Keratinocyte (primary cell): ENCODE measurements at regions not wholly inside any gene's neighbourhood (a gene's known extent, or its start where the extent isn't known, plus 50 kb on each side); places are given as distances from the start of the nearest gene placed in this dataset.

ENCODE experiments used
- DNase-seq: peaks from one replicate; pipeline ENCODE4 v3.0.0-alpha.2; 2011; ENCODE audit warnings: low read depth, missing footprints, low spot score
- FAIRE-seq: peaks from 2 replicates; lab custom pipeline; 2011; peaks lifted over from hg19 to GRCh38; lab: Jason Lieb, UNC
- H2AFZ ChIP-seq: 2 replicates; pipeline ENCODE4 v1.6.0; 2012; ENCODE audit warnings: low read length, control low read depth, inconsistent platforms; ENCODE audit not compliant: control insufficient read depth
- H3K27ac ChIP-seq: 2 replicates; pipeline ENCODE4 v1.5.1; 2011; ENCODE audit warnings: low read length; ENCODE audit not compliant: control insufficient read depth, insufficient read depth
- H3K27me3 ChIP-seq: 3 replicates; pipeline ENCODE4 v1.6.0; 2011; ENCODE audit warnings: low read length; ENCODE audit not compliant: control insufficient read depth, insufficient read depth; ENCODE audit errors: extremely low read depth
- H3K36me3 ChIP-seq, 2 experiments: 2 replicates in 1 of 2; 3 replicates in 1 of 2; pipeline ENCODE4 v1.5.1; 2011; ENCODE audit warnings: low read length in 2 of 2, mild to moderate bottlenecking in 1 of 2; ENCODE audit not compliant: control insufficient read depth in 2 of 2, insufficient read depth in 2 of 2; ENCODE audit errors: extremely low read depth in 1 of 2
- H3K4me1 ChIP-seq: 3 replicates; pipeline ENCODE4 v1.5.1; 2011; ENCODE audit warnings: low read length; ENCODE audit not compliant: control insufficient read depth, insufficient read depth; ENCODE audit errors: extremely low read depth
- H3K4me2 ChIP-seq: 3 replicates; pipeline ENCODE4 v1.6.0; 2011; ENCODE audit warnings: low read depth, low read length; ENCODE audit not compliant: control insufficient read depth, insufficient read depth; ENCODE audit errors: extremely low read depth
- H3K4me3 ChIP-seq, 3 experiments: fragments of 200-600 bp in 1 of 3; sonication (generic) in 1 of 3; 2 replicates in 2 of 3; 3 replicates in 1 of 3; pipeline ENCODE4 v1.5.1; 2011 to 2016; ENCODE audit warnings: low read length in 3 of 3, mild to moderate bottlenecking in 3 of 3, control low read depth in 2 of 3, inconsistent platforms in 1 of 3, low read depth in 1 of 3, mixed read lengths in 1 of 3, mixed run types in 1 of 3, moderate library complexity in 1 of 3; ENCODE audit not compliant: control insufficient read depth in 2 of 3, insufficient read depth in 2 of 3; ENCODE audit errors: extremely low read depth in 1 of 3
- H3K79me2 ChIP-seq: 2 replicates; pipeline ENCODE4 v1.6.0; 2012; ENCODE audit warnings: low read length; ENCODE audit not compliant: control insufficient read depth, insufficient read depth
- H3K9ac ChIP-seq: 3 replicates; pipeline ENCODE4 v1.6.0; 2011; ENCODE audit warnings: low read length; ENCODE audit not compliant: control insufficient read depth, insufficient read depth; ENCODE audit errors: extremely low read depth
- H3K9me1 ChIP-seq: 3 replicates; pipeline ENCODE4 v1.6.0; 2011; ENCODE audit warnings: low read length; ENCODE audit not compliant: control insufficient read depth, insufficient read depth; ENCODE audit errors: extremely low read depth
- H3K9me3 ChIP-seq: 2 replicates; pipeline ENCODE4 v1.5.1; 2012; ENCODE audit warnings: low read depth, low read length; ENCODE audit not compliant: control insufficient read depth
- H4K20me1 ChIP-seq: 3 replicates; pipeline ENCODE4 v1.6.0; 2011; ENCODE audit warnings: low read length; ENCODE audit not compliant: control insufficient read depth, insufficient read depth; ENCODE audit errors: extremely low read depth
- EZH2 ChIP-seq: IDR thresholded peaks from one replicate; pipeline ENCODE4 v1.6.1; 2012; ENCODE audit warnings: inconsistent platforms, mild to moderate bottlenecking, low read length, moderate library complexity
- dilution Hi-C: fragments of 300-500 bp; cut with MboI; formaldehyde crosslinking; loops from one replicate; pipeline ENCODE4 v1.7.0; 2020; ENCODE audit warnings: low sequenced_read_pairs; ENCODE audit not compliant: extremely low pct_ligation_motif_present
- TF ChIP-seq, protein P1 (sequence below), 3 experiments: IDR thresholded peaks in 1 of 3; conservative IDR thresholded peaks in 1 of 3; optimal IDR thresholded peaks in 1 of 3; 2 replicates in 2 of 3; 3 replicates in 1 of 3; pipeline versions ENCODE3 to v1.5.1; 2011; ENCODE audit warnings: low read length in 3 of 3, mild to moderate bottlenecking in 3 of 3, moderate library complexity in 2 of 3, control low read depth in 1 of 3, inconsistent platforms in 1 of 3; ENCODE audit not compliant: insufficient read depth in 2 of 3; ENCODE audit errors: extremely low read depth in 1 of 3

DNA sequence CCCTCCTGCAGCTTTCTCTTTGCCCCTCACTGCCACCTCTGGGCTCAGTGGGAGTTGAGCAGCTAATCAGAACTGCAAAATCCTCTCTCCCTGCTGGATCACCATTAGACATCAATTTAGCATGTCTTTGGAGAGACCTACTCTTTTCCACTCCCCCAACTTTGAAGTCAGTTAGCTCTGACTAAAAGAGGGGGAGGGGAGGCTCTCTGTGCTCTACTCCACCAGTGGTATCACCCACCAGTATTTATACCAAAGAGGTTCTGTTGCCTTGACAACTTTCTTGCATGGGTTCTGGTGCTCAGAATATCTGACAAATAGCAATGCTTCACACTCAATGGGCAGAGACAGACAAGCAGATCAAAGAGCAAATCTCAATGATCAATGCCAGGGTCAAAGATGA is 146.2 kb upstream of the ROPN1 start:
- Histone ChIP-seq H3K27me3 (peaks cover 17% of the 10 kb centered on the region), H3K9me1 (no peaks in the 10 kb centered on the region), H2AFZ (no peak overlapping the region), H3K36me3 (no peaks in the 10 kb centered on the region), H3K4me3 (no peak overlapping the region), H3K79me2 (no peaks in the 10 kb centered on the region), H3K4me2 (no peak overlapping the region), H3K9me3 (no peaks in the 10 kb centered on the region), H4K20me1 (no peaks in the 10 kb centered on the region), H3K27ac (no peak overlapping the region), H3K9ac (no peak overlapping the region), H3K4me1 (no peaks in the 10 kb centered on the region)
- DNase-seq = no peak
- TF ChIP-seq, protein P1, sequence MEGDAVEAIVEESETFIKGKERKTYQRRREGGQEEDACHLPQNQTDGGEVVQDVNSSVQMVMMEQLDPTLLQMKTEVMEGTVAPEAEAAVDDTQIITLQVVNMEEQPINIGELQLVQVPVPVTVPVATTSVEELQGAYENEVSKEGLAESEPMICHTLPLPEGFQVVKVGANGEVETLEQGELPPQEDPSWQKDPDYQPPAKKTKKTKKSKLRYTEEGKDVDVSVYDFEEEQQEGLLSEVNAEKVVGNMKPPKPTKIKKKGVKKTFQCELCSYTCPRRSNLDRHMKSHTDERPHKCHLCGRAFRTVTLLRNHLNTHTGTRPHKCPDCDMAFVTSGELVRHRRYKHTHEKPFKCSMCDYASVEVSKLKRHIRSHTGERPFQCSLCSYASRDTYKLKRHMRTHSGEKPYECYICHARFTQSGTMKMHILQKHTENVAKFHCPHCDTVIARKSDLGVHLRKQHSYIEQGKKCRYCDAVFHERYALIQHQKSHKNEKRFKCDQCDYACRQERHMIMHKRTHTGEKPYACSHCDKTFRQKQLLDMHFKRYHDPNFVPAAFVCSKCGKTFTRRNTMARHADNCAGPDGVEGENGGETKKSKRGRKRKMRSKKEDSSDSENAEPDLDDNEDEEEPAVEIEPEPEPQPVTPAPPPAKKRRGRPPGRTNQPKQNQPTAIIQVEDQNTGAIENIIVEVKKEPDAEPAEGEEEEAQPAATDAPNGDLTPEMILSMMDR (optimal IDR thresholded peaks at IDR 0.05 in 1 of 3, IDR thresholded peaks at IDR 0.05 in 1 of 3, conservative IDR thresholded peaks at IDR 0.05 in 1 of 3; ENCODE audit: extremely low read depth in 1 of 3, insufficient read depth in 2 of 3, low read length in 3 of 3) = no peak
- TF ChIP-seq EZH2 = no peak
- no peak for FAIRE-seq
- dilution Hi-C loops = no loop called here

DNA sequence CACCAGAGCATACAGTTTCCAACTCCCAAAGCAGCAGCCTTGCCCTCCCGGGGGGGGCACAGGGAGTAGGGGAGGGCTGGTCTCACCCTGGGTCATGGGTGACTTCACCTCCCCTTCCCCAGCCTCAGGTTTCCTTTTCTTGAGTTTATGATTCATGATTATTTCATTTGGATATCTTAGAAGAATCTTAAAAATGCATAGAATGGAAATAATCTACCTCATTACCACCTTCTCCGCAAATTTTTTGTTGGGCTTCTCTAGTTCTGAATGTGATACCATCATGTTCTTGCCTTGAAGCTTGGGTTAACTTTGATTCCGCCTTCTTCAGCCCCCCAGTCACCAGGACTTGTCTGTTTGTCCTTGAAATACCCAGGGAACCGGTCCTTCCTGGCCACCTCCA is 148.8 kb upstream of the ROPN1 start:
- no peaks in the 10 kb centered on the region for H4K20me1 ChIP-seq

More for the DNA sequence above, 148.8 kb upstream of the ROPN1 start:
- dilution Hi-C loops = no loop called here
- Histone ChIP-seq H2AFZ (no peak overlapping the region), H3K36me3 (no peaks in the 10 kb centered on the region), H3K27ac (no peak overlapping the region), H3K9ac (no peak overlapping the region), H3K4me1 (no peaks in the 10 kb centered on the region), H3K9me3 (no peaks in the 10 kb centered on the region), H3K79me2 (no peaks in the 10 kb centered on the region), H3K27me3 (peaks cover 19% of the 10 kb centered on the region), H3K9me1 (no peaks in the 10 kb centered on the region), H3K4me2 (no peak overlapping the region), H3K4me3 (no peak overlapping the region)
- FAIRE-seq (no peak), DNase-seq (no peak)
- no peak for TF ChIP-seq EZH2
- TF ChIP-seq, protein P1 (optimal IDR thresholded peaks at IDR 0.05 in 1 of 3, IDR thresholded peaks at IDR 0.05 in 1 of 3, conservative IDR thresholded peaks at IDR 0.05 in 1 of 3; ENCODE audit: extremely low read depth in 1 of 3, insufficient read depth in 2 of 3, low read length in 3 of 3) = no peak
